A549 (cell line): ENCODE measurements at regions not wholly inside any gene's neighbourhood (a gene's known extent, or its start where the extent isn't known, plus 50 kb on each side); places are given as distances from the start of the nearest gene placed in this dataset.

ENCODE experiments used
- ATAC-seq, 2 experiments: fragments of 200-7000 bp in 1 of 2; fragments of >200 bp in 1 of 2; cut with Nextera tagmentation in 1 of 2; cut with Tn5 transposase in 1 of 2; 3 replicates each; pipeline versions ENCODE4 v1.8.0 to v1.9.1; 2018 to 2020; ENCODE audit warnings: mild to moderate bottlenecking in 1 of 2, moderate library complexity in 1 of 2
- CTCF ChIA-PET: fragments of 300-600 bp; sonication (Branson Sonifier 250); formaldehyde crosslinking; extraction: SDS; loops from one replicate; lab custom pipeline; 2021; ENCODE audit warnings: antibody characterized with exemption, inconsistent platforms; lab: Yijun Ruan, JAX
- POLR2A ChIA-PET: fragments of 350-600 bp; formaldehyde crosslinking; extraction: SDS; loops from one replicate; lab custom pipeline; 2021; ENCODE audit warnings: antibody characterized with exemption, inconsistent platforms; lab: Yijun Ruan, JAX
- DNase-seq, 2 experiments: peaks; one replicate each; pipeline versions ENCODE4 v3.0.0 to v3.0.0-alpha.2; 2011 to 2016; ENCODE audit warnings: low read depth in 1 of 2, low spot score in 1 of 2
- FAIRE-seq: peaks from 2 replicates; lab custom pipeline; 2011; peaks lifted over from hg19 to GRCh38; lab: Jason Lieb, UNC
- H3K27ac ChIP-seq, 2 experiments: fragments of >200 bp; sonication (Bioruptor Twin); formaldehyde crosslinking; 3 replicates each; pipeline ENCODE4 v1.5.1; 2016 to 2017
- H3K4me1 ChIP-seq: fragments of >200 bp; sonication (Bioruptor Twin); formaldehyde crosslinking; 3 replicates; pipeline ENCODE4 v1.6.1; 2016
- H3K4me2 ChIP-seq: fragments of >200 bp; sonication (Bioruptor Twin); formaldehyde crosslinking; 3 replicates; pipeline ENCODE4 v1.6.1; 2016
- H3K4me3 ChIP-seq: fragments of >200 bp; sonication (Bioruptor Twin); formaldehyde crosslinking; 3 replicates; pipeline ENCODE4 v1.5.1; 2016
- H3K9me3 ChIP-seq: fragments of >200 bp; sonication (Bioruptor Twin); formaldehyde crosslinking; 3 replicates; pipeline ENCODE4 v1.6.1; 2016
- CBX2 ChIP-seq: fragments of 200-600 bp; sonication (generic); IDR thresholded peaks from 2 replicates; pipeline ENCODE4 v1.6.1; 2016; ENCODE audit warnings: low read depth, mild to moderate bottlenecking, borderline replicate concordance
- EP300 ChIP-seq, 2 experiments: fragments of >200 bp; sonication (Bioruptor Twin); formaldehyde crosslinking; IDR thresholded peaks; 2 replicates in 1 of 2; 3 replicates in 1 of 2; pipeline ENCODE4 v1.6.1; 2016 to 2017
- ESRRA ChIP-seq: fragments of 150-350 bp; IDR thresholded peaks from 2 replicates; pipeline ENCODE4 v1.6.1; 2014; ENCODE audit warnings: mild to moderate bottlenecking, low read length, borderline replicate concordance
- FOSL2 ChIP-seq, 2 experiments: fragments of 450-650 bp in 1 of 2; fragments of >200 bp in 1 of 2; sonication (Bioruptor Twin) in 1 of 2; formaldehyde crosslinking; IDR thresholded peaks; 2 replicates each; pipeline versions ENCODE4 v1.5.0 to v1.6.1; 2016 to 2020; ENCODE audit warnings: mild to moderate bottlenecking in 1 of 2, moderate library complexity in 1 of 2
- GATA3 ChIP-seq: IDR thresholded peaks from 2 replicates; pipeline ENCODE4 v1.6.1; 2012; ENCODE audit warnings: borderline replicate concordance
- HOXB13 ChIP-seq: fragments of 250-450 bp; sonication (Bioruptor Pico); IDR thresholded peaks from 2 replicates; pipeline ENCODE4 v1.5.0; 2020; ENCODE audit warnings: low read depth, mild to moderate bottlenecking, moderate library complexity
- MAFK ChIP-seq: fragments of 450-650 bp; IDR thresholded peaks from 2 replicates; pipeline ENCODE4 v1.6.1; 2014; ENCODE audit not compliant: partially characterized antibody
- NFE2L2 ChIP-seq: fragments of 150-350 bp; conservative IDR thresholded peaks from 2 replicates; pipeline ENCODE4 v1.6.1; 2014; ENCODE audit warnings: low read length
- NR3C1 ChIP-seq: fragments of >200 bp; sonication (Bioruptor Twin); formaldehyde crosslinking; IDR thresholded peaks from 3 replicates; pipeline ENCODE4 v1.6.1; 2017
- PHF8 ChIP-seq: fragments of 200-600 bp; sonication (generic); IDR thresholded peaks from 2 replicates; pipeline ENCODE4 v1.6.1; 2016; ENCODE audit warnings: low read depth, mild to moderate bottlenecking, antibody characterized with exemption, moderate library complexity, borderline replicate concordance
- RCOR1 ChIP-seq: fragments of 150-350 bp; IDR thresholded peaks from 2 replicates; pipeline ENCODE4 v1.6.1; 2014; ENCODE audit warnings: antibody characterized with exemption, low read length, low read depth
- SMC3 ChIP-seq: fragments of >200 bp; sonication (Bioruptor Twin); formaldehyde crosslinking; IDR thresholded peaks from 3 replicates; pipeline ENCODE4 v1.6.1; 2018; ENCODE audit warnings: inconsistent platforms
- SREBF2 ChIP-seq: fragments of 450-650 bp; IDR thresholded peaks from 2 replicates; pipeline ENCODE4 v1.6.1; 2014; ENCODE audit warnings: mild to moderate bottlenecking, moderate library complexity
- TP53 ChIP-seq: fragments of 250-450 bp; sonication (Bioruptor Pico); IDR thresholded peaks from 2 replicates; pipeline ENCODE4 v1.5.0; 2021; ENCODE audit warnings: mild to moderate bottlenecking, moderate library complexity
- ZC3H11A ChIP-seq: fragments of 450-650 bp; IDR thresholded peaks from 2 replicates; pipeline ENCODE4 v1.6.1; 2014; ENCODE audit warnings: antibody characterized with exemption, mild to moderate bottlenecking
- WGBS: methylation state at CpG from one replicate; pipeline ENCODE4 v1.1.6; 2017; ENCODE audit errors: missing lambda C conversion rate; 5-methylcytosine and 5-hydroxymethylcytosine counted together
- TF ChIP-seq, protein P1 (sequence below): fragments of 250-450 bp; sonication (Bioruptor Pico); IDR thresholded peaks from 2 replicates; pipeline ENCODE4 v1.5.0; 2020; ENCODE audit warnings: low read depth, mild to moderate bottlenecking, moderate library complexity

DNA sequence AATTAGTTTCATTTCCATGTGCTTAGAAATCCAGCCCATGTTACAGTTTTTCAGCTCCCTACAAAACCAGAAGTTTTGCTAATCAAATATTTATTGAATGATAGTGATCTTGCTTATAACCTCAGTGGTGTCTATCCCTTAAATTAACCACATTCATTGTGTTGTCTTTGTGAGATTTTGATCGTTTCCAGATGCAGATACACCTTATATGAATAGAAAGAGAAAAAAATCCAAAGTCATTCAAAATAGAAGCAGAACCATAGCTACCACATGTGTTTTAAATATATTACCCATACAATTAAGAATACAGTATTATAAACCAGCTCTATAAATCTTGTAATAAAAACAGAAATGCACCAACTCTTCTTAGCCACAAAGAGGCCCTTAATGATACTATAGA lies 60.6 kb upstream of the RREB1 start:
- no peak for FAIRE-seq
- DNase-seq: no peak
- TF ChIP-seq, protein P1, sequence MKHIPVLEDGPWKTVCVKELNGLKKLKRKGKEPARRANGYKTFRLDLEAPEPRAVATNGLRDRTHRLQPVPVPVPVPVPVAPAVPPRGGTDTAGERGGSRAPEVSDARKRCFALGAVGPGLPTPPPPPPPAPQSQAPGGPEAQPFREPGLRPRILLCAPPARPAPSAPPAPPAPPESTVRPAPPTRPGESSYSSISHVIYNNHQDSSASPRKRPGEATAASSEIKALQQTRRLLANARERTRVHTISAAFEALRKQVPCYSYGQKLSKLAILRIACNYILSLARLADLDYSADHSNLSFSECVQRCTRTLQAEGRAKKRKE (CRISPR knock-in tag): no peak
- TF ChIP-seq NR3C1: no peak
- TF ChIP-seq EP300 (IDR thresholded peaks at IDR 0.05): no peak
- TF ChIP-seq SREBF2: no peak
- TF ChIP-seq ESRRA: no peak
- TF ChIP-seq, all 56 proteins: peak for 0
- no peaks in the 10 kb centered on the region for H3K9me3 ChIP-seq
- H3K4me2 ChIP-seq: no peak overlapping the region
- H3K4me3 ChIP-seq: no peak overlapping the region
- ATAC-seq: no peak
- WGBS: 23% methylated on average over 1 of the region's 1 CpG
- H3K27ac ChIP-seq: no peak overlapping the region
- ChIA-PET CTCF (no interaction called here), POLR2A (no interaction called here)
- H3K4me1 ChIP-seq: peaks cover 23% of the 10 kb centered on the region

DNA sequence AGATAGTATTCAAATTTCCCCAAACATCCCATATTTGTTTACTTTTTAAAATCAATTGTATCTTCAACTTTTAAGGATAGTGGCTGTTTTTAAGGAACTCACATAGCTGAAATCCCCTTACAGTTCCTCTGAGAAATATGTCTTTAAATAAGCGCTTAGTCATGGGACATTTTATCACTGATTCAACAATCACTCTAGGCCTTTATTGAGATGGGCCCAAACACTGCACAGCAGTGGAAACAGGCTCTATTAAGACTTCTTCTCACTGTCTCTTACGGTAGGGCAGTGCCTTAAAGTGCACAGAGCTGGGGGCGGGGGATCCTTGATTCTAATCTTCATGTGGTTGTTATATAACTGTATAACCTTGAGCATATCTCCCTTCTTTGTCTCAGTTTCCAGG lies 59.8 kb upstream of the RREB1 start:
- H3K27ac ChIP-seq: peak overlapping the region; percentile 47 to 70; a peak in 4 of 6 replicates
- ATAC-seq (no peak), FAIRE-seq (no peak), DNase-seq (peak in 1 of 2 experiments; percentile 25)
- no peak overlapping the region for H3K4me3 ChIP-seq
- CTCF ChIA-PET: interaction anchor here (0.6 kb wide), 1 partner anchor 186 kb away, joined by 3 read pairs; no protein-coding TSS in a partner anchor
- POLR2A ChIA-PET: no interaction called here
- WGBS: 76% methylated on average over 3 of the region's 3 CpGs
- TF ChIP-seq NFE2L2 (0 out of 2 replicates have a peak, but pooled peaks have one; percentile 6), ESRRA (no peak), MAFK (peak; percentile 57)
- peaks cover 15% of the 10 kb centered on the region for H3K4me1 ChIP-seq
- 0 out of 3 replicates have a peak overlapping the region, but pooled peaks have one; percentile 1 for H3K4me2 ChIP-seq
- H3K9me3 ChIP-seq: no peaks in the 10 kb centered on the region

DNA sequence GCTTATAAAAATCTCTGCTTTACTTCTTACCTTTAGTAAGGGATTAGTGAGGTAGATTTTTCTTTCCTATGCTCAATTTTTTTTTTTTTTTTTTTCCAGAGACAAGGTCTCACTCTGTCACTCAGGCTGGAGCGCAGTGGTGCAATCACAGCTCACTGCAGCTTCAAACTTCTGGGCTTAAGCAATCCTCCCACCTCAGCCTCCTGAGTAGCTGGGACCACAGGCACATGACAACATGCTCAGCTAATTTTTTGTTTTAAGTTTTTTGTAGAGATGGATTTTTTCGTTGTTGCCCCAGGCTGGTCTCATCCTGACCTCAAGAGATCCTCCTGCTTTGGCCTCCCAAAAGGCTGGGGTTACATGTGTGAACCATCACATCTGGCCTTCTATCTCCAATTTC lies 58.9 kb upstream of the RREB1 start:
- WGBS: 90% methylated on average over 2 of the region's 2 CpGs
- POLR2A ChIA-PET: no interaction called here

GRCh38 chr6:7050004-7050403 lies 57.8 kb upstream of the RREB1 start:
- TF ChIP-seq SMC3 (no peak), MAFK (peak; percentile 44)
- no peak overlapping the region for H3K4me3 ChIP-seq
- no peak for ATAC-seq
- H3K4me1 ChIP-seq: peaks cover 12% of the 10 kb centered on the region; the same call in 2 of the 3 replicates
- CTCF ChIA-PET: interaction anchor here (0.7 kb wide), 1 partner anchor 325 kb away, joined by 3 read pairs; no protein-coding TSS in a partner anchor
- no peaks in the 10 kb centered on the region for H3K9me3 ChIP-seq
- DNase-seq: no peak
- FAIRE-seq: no peak
- POLR2A ChIA-PET: no interaction called here
- 32% methylated on average over 2 of the region's 2 CpGs for WGBS
- no peak overlapping the region for H3K4me2 ChIP-seq
- H3K27ac ChIP-seq: no peak overlapping the region

More for the DNA sequence above, 58.9 kb upstream of the RREB1 start:
- CTCF ChIA-PET: interaction anchor here (0.6 to 0.7 kb wide), 3 partner anchors 91 to 352 kb away, joined by 3 to 5 read pairs (median 3); no protein-coding TSS in a partner anchor
- no peak for FAIRE-seq
- Histone ChIP-seq H3K4me3 (no peak overlapping the region), H3K9me3 (no peaks in the 10 kb centered on the region), H3K4me1 (peaks cover 12% of the 10 kb centered on the region; the same call in 2 of the 3 replicates), H3K4me2 (no peak overlapping the region), H3K27ac (no peak overlapping the region)
- ATAC-seq: no peak
- TF ChIP-seq SREBF2 (no peak), PHF8 (no peak), NR3C1 (no peak), TP53 (CRISPR knock-in tag) (no peak), RCOR1 (no peak), GATA3 (no peak)
- TF ChIP-seq, all 56 proteins: peak for 0
- DNase-seq: no peak

GRCh38 chr6:7050872-7051779 lies 56.6 kb upstream of the RREB1 start:
- WGBS: 53% methylated on average over 21 of the region's 68 CpGs
- Histone ChIP-seq H3K4me3 (peak overlapping the region; percentile 44), H3K9me3 (no peaks in the 10 kb centered on the region), H3K4me2 (peak overlapping the region; percentile 77), H3K4me1 (peaks cover 12% of the 10 kb centered on the region; the same call in 2 of the 3 replicates), H3K27ac (peak overlapping the region; percentile 70 to 88)
- POLR2A ChIA-PET: no interaction called here
- CTCF ChIA-PET: interaction anchor here (0.7 kb wide), 2 partner anchors 326 to 329 kb away, joined by 3 read pairs; no protein-coding TSS in a partner anchor
- DNase-seq (peak in 1 of 2 experiments; percentile 64), FAIRE-seq (no peak), ATAC-seq (peak; percentile 80 to 88)
- TF ChIP-seq FOSL2 (IDR thresholded peaks at IDR 0.05): no peak
- peak; percentile 40; the same call in 1 of the 2 replicates for TF ChIP-seq FOSL2 (CRISPR knock-in tag; IDR thresholded peaks at IDR 0.05)
- TF ChIP-seq CBX2: no peak
- no peak for TF ChIP-seq ZC3H11A
- TF ChIP-seq HOXB13 (CRISPR knock-in tag): no peak
